ENCODE measurements at regions not wholly inside any gene's neighbourhood (a gene's known extent, or its start where the extent isn't known, plus 50 kb on each side); places are given as distances from the start of the nearest gene placed in this dataset.

GRCh38 chr11:129307162-129307561 is 68.5 kb upstream of the BARX2 start:
- TF ChIP-seq POLR2AphosphoS5 (IDR thresholded peaks at IDR 0.05; ENCODE audit: low read depth) = no peak
- no peak for TF ChIP-seq CTCF (conservative IDR thresholded peaks at IDR 0.05; ENCODE audit: low read depth in 2 of 2)
- no peak for TF ChIP-seq JUNB (IDR thresholded peaks at IDR 0.05; ENCODE audit: unreplicated experiment)
- TF ChIP-seq EZH2phosphoT487 (IDR thresholded peaks at IDR 0.05; ENCODE audit: unreplicated experiment) = no peak
- TF ChIP-seq EZH2 (IDR thresholded peaks at IDR 0.05; ENCODE audit: low read depth, unreplicated experiment) = no peak
- no peak for TF ChIP-seq CREB1 (CRISPR knock-in tag; IDR thresholded peaks at IDR 0.05; ENCODE audit: low read depth)
- TF ChIP-seq, protein P1, sequence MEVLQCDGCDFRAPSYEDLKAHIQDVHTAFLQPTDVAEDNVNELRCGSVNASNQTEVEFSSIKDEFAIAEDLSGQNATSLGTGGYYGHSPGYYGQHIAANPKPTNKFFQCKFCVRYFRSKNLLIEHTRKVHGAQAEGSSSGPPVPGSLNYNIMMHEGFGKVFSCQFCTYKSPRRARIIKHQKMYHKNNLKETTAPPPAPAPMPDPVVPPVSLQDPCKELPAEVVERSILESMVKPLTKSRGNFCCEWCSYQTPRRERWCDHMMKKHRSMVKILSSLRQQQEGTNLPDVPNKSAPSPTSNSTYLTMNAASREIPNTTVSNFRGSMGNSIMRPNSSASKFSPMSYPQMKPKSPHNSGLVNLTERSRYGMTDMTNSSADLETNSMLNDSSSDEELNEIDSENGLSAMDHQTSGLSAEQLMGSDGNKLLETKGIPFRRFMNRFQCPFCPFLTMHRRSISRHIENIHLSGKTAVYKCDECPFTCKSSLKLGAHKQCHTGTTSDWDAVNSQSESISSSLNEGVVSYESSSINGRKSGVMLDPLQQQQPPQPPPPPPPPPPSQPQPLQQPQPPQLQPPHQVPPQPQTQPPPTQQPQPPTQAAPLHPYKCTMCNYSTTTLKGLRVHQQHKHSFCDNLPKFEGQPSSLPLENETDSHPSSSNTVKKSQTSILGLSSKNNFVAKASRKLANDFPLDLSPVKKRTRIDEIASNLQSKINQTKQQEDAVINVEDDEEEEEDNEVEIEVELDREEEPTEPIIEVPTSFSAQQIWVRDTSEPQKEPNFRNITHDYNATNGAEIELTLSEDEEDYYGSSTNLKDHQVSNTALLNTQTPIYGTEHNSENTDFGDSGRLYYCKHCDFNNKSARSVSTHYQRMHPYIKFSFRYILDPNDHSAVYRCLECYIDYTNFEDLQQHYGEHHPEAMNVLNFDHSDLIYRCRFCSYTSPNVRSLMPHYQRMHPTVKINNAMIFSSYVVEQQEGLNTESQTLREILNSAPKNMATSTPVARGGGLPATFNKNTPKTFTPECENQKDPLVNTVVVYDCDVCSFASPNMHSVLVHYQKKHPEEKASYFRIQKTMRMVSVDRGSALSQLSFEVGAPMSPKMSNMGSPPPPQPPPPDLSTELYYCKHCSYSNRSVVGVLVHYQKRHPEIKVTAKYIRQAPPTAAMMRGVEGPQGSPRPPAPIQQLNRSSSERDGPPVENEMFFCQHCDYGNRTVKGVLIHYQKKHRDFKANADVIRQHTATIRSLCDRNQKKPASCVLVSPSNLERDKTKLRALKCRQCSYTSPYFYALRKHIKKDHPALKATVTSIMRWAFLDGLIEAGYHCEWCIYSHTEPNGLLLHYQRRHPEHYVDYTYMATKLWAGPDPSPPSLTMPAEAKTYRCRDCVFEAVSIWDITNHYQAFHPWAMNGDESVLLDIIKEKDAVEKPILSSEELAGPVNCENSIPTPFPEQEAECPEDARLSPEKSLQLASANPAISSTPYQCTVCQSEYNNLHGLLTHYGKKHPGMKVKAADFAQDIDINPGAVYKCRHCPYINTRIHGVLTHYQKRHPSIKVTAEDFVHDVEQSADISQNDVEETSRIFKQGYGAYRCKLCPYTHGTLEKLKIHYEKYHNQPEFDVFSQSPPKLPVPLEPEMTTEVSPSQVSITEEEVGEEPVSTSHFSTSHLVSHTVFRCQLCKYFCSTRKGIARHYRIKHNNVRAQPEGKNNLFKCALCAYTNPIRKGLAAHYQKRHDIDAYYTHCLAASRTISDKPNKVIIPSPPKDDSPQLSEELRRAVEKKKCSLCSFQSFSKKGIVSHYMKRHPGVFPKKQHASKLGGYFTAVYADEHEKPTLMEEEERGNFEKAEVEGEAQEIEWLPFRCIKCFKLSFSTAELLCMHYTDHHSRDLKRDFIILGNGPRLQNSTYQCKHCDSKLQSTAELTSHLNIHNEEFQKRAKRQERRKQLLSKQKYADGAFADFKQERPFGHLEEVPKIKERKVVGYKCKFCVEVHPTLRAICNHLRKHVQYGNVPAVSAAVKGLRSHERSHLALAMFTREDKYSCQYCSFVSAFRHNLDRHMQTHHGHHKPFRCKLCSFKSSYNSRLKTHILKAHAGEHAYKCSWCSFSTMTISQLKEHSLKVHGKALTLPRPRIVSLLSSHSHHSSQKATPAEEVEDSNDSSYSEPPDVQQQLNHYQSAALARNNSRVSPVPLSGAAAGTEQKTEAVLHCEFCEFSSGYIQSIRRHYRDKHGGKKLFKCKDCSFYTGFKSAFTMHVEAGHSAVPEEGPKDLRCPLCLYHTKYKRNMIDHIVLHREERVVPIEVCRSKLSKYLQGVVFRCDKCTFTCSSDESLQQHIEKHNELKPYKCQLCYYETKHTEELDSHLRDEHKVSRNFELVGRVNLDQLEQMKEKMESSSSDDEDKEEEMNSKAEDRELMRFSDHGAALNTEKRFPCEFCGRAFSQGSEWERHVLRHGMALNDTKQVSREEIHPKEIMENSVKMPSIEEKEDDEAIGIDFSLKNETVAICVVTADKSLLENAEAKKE (CRISPR knock-in tag; IDR thresholded peaks at IDR 0.05) = no peak
- TF ChIP-seq, protein P2, sequence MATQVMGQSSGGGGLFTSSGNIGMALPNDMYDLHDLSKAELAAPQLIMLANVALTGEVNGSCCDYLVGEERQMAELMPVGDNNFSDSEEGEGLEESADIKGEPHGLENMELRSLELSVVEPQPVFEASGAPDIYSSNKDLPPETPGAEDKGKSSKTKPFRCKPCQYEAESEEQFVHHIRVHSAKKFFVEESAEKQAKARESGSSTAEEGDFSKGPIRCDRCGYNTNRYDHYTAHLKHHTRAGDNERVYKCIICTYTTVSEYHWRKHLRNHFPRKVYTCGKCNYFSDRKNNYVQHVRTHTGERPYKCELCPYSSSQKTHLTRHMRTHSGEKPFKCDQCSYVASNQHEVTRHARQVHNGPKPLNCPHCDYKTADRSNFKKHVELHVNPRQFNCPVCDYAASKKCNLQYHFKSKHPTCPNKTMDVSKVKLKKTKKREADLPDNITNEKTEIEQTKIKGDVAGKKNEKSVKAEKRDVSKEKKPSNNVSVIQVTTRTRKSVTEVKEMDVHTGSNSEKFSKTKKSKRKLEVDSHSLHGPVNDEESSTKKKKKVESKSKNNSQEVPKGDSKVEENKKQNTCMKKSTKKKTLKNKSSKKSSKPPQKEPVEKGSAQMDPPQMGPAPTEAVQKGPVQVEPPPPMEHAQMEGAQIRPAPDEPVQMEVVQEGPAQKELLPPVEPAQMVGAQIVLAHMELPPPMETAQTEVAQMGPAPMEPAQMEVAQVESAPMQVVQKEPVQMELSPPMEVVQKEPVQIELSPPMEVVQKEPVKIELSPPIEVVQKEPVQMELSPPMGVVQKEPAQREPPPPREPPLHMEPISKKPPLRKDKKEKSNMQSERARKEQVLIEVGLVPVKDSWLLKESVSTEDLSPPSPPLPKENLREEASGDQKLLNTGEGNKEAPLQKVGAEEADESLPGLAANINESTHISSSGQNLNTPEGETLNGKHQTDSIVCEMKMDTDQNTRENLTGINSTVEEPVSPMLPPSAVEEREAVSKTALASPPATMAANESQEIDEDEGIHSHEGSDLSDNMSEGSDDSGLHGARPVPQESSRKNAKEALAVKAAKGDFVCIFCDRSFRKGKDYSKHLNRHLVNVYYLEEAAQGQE (IDR thresholded peaks at IDR 0.05; ENCODE audit: unreplicated experiment) = no peak
- TF ChIP-seq STAT1 (IDR thresholded peaks at IDR 0.05; ENCODE audit: unreplicated experiment) = no peak
- no peak for TF ChIP-seq ZNF114 (CRISPR knock-in tag; IDR thresholded peaks at IDR 0.05)
- TF ChIP-seq NANOG (IDR thresholded peaks at IDR 0.05; ENCODE audit: borderline replicate concordance) = no peak
- no peak for TF ChIP-seq ZNF331 (CRISPR knock-in tag; IDR thresholded peaks at IDR 0.05; ENCODE audit: low read depth)
- TF ChIP-seq ETS1 (IDR thresholded peaks at IDR 0.05) = no peak

Measured in GM23338 (cell line).